ENCODE measurements at regions not wholly inside any gene's neighbourhood (a gene's known extent, or its start where the extent isn't known, plus 50 kb on each side); places are given as distances from the start of the nearest gene placed in this dataset.

DNA sequence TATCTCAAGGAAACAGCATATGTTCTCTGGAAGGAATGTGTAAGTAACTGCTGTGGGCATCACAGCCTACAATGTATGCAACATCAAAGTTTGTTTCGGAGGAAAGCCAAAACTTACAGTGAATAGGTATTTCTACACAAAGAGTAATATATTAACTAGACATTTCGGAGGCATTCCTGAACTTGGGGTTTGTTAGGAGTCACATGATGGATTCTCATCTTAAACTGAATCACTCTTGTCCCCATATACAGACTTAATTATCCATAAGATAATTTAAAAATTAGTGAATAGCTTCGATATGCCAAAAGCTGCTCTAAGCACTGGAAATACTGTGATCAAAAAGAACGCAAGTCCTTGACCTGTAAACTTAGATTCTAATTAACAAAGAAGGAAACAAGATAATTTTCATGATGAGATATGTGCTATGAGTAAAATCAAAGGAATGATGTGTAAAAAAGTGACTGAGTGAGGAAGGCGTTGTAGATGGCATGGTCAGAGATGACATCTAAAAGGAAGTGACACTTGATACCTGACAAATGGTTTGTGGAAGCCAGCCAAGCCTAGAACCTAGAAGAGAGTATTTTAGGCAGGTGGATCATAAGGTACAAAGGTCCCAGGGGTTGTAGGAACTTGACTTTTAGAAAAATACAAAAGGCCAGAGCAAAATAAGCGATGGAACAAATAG, 273.1 kb downstream of the MRPL39 start:
- no peak for DNase-seq
- TF ChIP-seq, protein P1, sequence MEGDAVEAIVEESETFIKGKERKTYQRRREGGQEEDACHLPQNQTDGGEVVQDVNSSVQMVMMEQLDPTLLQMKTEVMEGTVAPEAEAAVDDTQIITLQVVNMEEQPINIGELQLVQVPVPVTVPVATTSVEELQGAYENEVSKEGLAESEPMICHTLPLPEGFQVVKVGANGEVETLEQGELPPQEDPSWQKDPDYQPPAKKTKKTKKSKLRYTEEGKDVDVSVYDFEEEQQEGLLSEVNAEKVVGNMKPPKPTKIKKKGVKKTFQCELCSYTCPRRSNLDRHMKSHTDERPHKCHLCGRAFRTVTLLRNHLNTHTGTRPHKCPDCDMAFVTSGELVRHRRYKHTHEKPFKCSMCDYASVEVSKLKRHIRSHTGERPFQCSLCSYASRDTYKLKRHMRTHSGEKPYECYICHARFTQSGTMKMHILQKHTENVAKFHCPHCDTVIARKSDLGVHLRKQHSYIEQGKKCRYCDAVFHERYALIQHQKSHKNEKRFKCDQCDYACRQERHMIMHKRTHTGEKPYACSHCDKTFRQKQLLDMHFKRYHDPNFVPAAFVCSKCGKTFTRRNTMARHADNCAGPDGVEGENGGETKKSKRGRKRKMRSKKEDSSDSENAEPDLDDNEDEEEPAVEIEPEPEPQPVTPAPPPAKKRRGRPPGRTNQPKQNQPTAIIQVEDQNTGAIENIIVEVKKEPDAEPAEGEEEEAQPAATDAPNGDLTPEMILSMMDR (IDR thresholded peaks at IDR 0.05; ENCODE audit: low read depth, low read length) = no peak
- Histone ChIP-seq H3K27ac (no peak overlapping the region), H3K4me3 (ENCODE audit: low read depth, low read length) (no peak overlapping the region), H3K9me3 (ENCODE audit: severe bottlenecking) (no peaks in the 10 kb centered on the region), H3K36me3 (no peaks in the 10 kb centered on the region), H3K27me3 (ENCODE audit: insufficient read depth, low read depth, severe bottlenecking) (no peaks in the 10 kb centered on the region)

DNA sequence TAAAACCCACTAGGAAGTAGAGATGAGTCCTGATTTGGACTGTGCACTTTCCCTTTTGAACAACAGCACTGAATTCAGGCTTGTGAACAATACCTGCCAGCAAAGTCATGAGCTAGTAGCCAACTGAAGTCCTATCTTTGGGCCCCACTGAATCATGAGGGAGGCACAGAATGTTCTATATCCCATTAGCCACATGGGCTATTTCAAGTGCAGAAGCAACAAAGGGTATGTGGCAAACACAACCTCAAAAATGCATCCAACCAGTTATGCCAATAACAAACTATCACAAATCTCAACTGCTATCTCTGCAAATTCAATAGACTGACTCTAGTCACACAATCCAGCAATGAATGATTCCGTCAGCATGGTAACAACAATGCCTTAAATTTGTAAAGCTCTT, 276.0 kb downstream of the MRPL39 start:
- no peaks in the 10 kb centered on the region for H3K27me3 ChIP-seq (ENCODE audit: insufficient read depth, low read depth, severe bottlenecking)
- no peaks in the 10 kb centered on the region for H3K9me3 ChIP-seq (ENCODE audit: severe bottlenecking)
- DNase-seq = no peak
- TF ChIP-seq, protein P1 (IDR thresholded peaks at IDR 0.05; ENCODE audit: low read depth, low read length) = no peak
- no peaks in the 10 kb centered on the region for H3K36me3 ChIP-seq
- H3K27ac ChIP-seq = no peak overlapping the region
- H3K4me3 ChIP-seq (ENCODE audit: low read depth, low read length) = no peak overlapping the region

DNA sequence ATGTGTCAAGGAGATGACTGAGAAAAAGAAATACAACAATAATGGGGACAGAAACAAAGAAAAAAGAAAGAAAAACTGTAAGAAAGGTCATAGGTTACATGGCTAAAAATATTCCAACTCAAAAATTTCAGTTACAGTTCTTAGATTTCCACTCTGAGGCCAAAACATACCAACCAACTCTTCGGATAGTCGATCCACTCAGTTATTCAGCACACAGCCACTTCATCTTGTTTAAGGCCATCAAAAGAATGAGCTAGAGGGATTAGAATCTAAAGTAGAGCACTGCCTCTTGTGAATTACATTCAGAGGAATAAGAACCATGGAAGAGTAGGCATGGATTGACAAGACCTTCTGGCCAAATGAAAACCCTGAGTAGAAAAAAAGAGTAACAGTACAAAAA, 277.0 kb downstream of the MRPL39 start:
- H3K9me3 ChIP-seq (ENCODE audit: severe bottlenecking) = no peaks in the 10 kb centered on the region
- TF ChIP-seq, protein P1 (IDR thresholded peaks at IDR 0.05; ENCODE audit: low read depth, low read length) = no peak
- H3K27ac ChIP-seq = no peak overlapping the region
- no peaks in the 10 kb centered on the region for H3K36me3 ChIP-seq
- no peak overlapping the region for H3K4me3 ChIP-seq (ENCODE audit: low read depth, low read length)
- no peaks in the 10 kb centered on the region for H3K27me3 ChIP-seq (ENCODE audit: insufficient read depth, low read depth, severe bottlenecking)
- no peak for DNase-seq

DNA sequence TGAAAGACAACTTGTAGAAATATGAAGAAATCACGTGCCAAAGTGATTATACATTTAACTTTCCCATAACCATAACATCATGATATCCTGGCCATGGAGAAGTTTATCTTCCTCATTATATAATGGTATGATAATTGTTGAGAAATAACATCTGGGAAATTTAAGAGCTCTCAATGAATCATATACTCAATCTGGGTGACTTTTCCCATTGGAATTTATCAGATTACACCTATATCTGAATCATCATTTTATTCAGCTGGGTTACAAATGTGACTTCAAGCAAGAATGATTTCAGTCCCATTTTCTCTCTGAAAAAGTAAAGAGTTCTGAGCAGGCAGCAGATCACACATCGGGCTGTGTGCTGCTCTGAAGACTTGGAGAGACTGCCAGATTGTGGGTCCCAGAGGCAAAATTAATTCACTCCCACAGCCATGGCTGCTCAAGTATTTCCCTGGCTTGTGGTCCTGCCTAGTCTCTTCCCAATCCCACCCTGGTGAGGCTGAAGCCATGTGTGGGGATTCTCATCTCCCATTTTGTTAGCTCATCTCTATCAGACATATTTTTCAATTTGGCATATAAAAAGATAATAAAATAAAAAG, 278.0 kb downstream of the MRPL39 start:
- Histone ChIP-seq H3K9me3 (ENCODE audit: severe bottlenecking) (no peaks in the 10 kb centered on the region), H3K27ac (no peak overlapping the region), H3K27me3 (ENCODE audit: insufficient read depth, low read depth, severe bottlenecking) (no peaks in the 10 kb centered on the region), H3K36me3 (no peaks in the 10 kb centered on the region), H3K4me3 (ENCODE audit: low read depth, low read length) (no peak overlapping the region)
- TF ChIP-seq, protein P1 (IDR thresholded peaks at IDR 0.05; ENCODE audit: low read depth, low read length) = no peak
- no peak for DNase-seq

DNA sequence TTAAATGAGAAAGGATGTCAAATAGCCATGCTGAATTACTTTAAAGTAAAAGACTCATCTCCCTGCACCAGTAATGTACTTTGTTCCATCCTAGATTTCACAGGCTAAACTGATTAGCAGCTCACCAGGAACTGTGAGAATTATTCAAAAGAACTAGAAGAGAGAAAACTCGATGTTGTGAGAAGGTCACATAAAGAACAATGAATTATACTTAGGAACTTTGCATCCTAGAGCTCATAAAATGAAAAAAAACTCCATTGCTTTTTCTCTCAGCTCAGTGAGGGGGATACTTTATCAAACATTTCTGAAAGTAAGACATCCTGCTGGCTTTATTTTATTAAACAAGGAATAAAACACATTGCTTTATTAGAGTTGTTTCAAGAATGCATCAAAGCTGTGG, 278.5 kb downstream of the MRPL39 start:
- H3K9me3 ChIP-seq (ENCODE audit: severe bottlenecking) = no peaks in the 10 kb centered on the region
- no peak for DNase-seq

More for the DNA sequence above, 278.5 kb downstream of the MRPL39 start:
- no peaks in the 10 kb centered on the region for H3K27me3 ChIP-seq (ENCODE audit: insufficient read depth, low read depth, severe bottlenecking)
- no peak overlapping the region for H3K4me3 ChIP-seq (ENCODE audit: low read depth, low read length)
- no peaks in the 10 kb centered on the region for H3K36me3 ChIP-seq
- H3K27ac ChIP-seq = no peak overlapping the region
- TF ChIP-seq, protein P1 (IDR thresholded peaks at IDR 0.05; ENCODE audit: low read depth, low read length) = no peak

All from WERI-Rb-1 (cell line).